Gastroesophageal sphincter (tissue), 4 donors: ENCODE measurements at regions not wholly inside any gene's neighbourhood (a gene's known extent, or its start where the extent isn't known, plus 50 kb on each side); places are given as distances from the start of the nearest gene placed in this dataset.

Experiments
- ATAC-seq: fragments of 150-250 bp; one replicate; pipeline ENCODE4 v1.9.1; 2016; ENCODE audit warnings: mild to moderate bottlenecking, moderate library complexity
- H3K27ac ChIP-seq, 4 donors: fragments of 200-600 bp; sonication (generic) in 3 of 4; 1 replicate in 3 of 4; 2 replicates in 1 of 4; pipeline ENCODE4 v1.5.1; 2016 to 2019
- H3K27me3 ChIP-seq: fragments of 200-600 bp; sonication (generic); one replicate; pipeline ENCODE4 v1.5.1; 2019
- H3K36me3 ChIP-seq, 2 donors: fragments of 200-600 bp; sonication (generic); one replicate each; pipeline ENCODE4 v1.5.1; 2019; ENCODE audit warnings: control low read depth in 1 of 2
- H3K4me1 ChIP-seq, 3 donors: fragments of 200-600 bp; sonication (generic); 1 replicate in 2 of 3; 2 replicates in 1 of 3; pipeline ENCODE4 v1.5.1; 2016 to 2019; ENCODE audit warnings: control low read depth in 2 of 3
- H3K4me3 ChIP-seq, 2 donors: fragments of 200-600 bp; sonication (generic); one replicate each; pipeline ENCODE4 v1.5.1; 2019; ENCODE audit warnings: mild to moderate bottlenecking in 1 of 2, moderate library complexity in 1 of 2
- H3K9me3 ChIP-seq, 3 donors: fragments of 200-600 bp; sonication (generic); one replicate each; pipeline ENCODE4 v1.5.1; 2017 to 2019; ENCODE audit warnings: control low read depth in 2 of 3
- EP300 ChIP-seq: sonication (generic); formaldehyde crosslinking; IDR thresholded peaks from one replicate; pipeline ENCODE4 v1.6.1; 2017; ENCODE audit warnings: antibody characterized with exemption, mild to moderate bottlenecking
- POLR2A ChIP-seq, 2 donors: fragments of 450-650 bp; IDR thresholded peaks; one replicate each; pipeline ENCODE4 v1.6.1; 2017; ENCODE audit warnings: antibody characterized with exemption in 2 of 2, mild to moderate bottlenecking in 2 of 2, moderate library complexity in 1 of 2
- POLR2AphosphoS5 ChIP-seq: sonication (generic); formaldehyde crosslinking; IDR thresholded peaks from one replicate; pipeline ENCODE4 v1.6.1; 2017; ENCODE audit warnings: antibody characterized with exemption
- WGBS, 2 donors: methylation state at CpG; one replicate each; pipeline ENCODE4 v1.1.5; 2018; ENCODE audit warnings: low coverage in 1 of 2; 5-methylcytosine and 5-hydroxymethylcytosine counted together
- TF ChIP-seq, protein P1 (sequence below), 4 experiments: fragments of 200-600 bp in 2 of 4; fragments of 450-650 bp in 2 of 4; sonication (generic) in 1 of 4; IDR thresholded peaks; one replicate each; pipeline ENCODE4 v1.5.1; 2017 to 2019; ENCODE audit warnings: antibody characterized with exemption in 4 of 4, mild to moderate bottlenecking in 2 of 4, moderate library complexity in 2 of 4

DNA sequence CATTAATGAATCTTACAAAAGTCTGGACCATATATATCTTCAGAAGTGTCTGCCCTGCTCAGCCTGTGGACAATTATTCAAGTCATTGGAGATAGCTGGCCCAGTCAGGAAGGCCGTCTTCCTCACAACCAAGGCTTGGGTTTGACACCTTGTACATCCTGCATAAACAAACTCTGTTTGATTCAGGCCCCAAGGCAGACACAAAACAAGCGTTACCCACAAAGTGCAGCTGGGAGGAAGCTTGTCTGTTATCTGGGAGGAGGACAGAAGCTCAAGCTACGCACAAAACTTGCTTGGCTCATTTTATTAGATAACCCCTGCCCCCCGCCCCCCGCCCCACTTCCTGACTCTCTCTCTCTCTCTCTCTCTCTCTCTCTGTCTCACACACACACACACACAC is 166.9 kb upstream of the WDR11 start:
- WGBS, 2 donors: 7 to 21% methylated on average over 3 to 5 of the region's 5 CpGs
- TF ChIP-seq EP300: no peak
- no peak for TF ChIP-seq POLR2AphosphoS5
- no peak for TF ChIP-seq POLR2A (IDR thresholded peaks at IDR 0.05)
- TF ChIP-seq, protein P1, sequence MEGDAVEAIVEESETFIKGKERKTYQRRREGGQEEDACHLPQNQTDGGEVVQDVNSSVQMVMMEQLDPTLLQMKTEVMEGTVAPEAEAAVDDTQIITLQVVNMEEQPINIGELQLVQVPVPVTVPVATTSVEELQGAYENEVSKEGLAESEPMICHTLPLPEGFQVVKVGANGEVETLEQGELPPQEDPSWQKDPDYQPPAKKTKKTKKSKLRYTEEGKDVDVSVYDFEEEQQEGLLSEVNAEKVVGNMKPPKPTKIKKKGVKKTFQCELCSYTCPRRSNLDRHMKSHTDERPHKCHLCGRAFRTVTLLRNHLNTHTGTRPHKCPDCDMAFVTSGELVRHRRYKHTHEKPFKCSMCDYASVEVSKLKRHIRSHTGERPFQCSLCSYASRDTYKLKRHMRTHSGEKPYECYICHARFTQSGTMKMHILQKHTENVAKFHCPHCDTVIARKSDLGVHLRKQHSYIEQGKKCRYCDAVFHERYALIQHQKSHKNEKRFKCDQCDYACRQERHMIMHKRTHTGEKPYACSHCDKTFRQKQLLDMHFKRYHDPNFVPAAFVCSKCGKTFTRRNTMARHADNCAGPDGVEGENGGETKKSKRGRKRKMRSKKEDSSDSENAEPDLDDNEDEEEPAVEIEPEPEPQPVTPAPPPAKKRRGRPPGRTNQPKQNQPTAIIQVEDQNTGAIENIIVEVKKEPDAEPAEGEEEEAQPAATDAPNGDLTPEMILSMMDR (IDR thresholded peaks at IDR 0.05): no peak
- no peak for ATAC-seq
- no peak overlapping the region for H3K27ac ChIP-seq
- no peak overlapping the region for H3K4me3 ChIP-seq
- H3K4me1 ChIP-seq: no peaks in the 10 kb centered on the region
- H3K27me3 ChIP-seq: peaks cover 8% of the 10 kb centered on the region
- H3K9me3 ChIP-seq: no peaks in the 10 kb centered on the region
- H3K36me3 ChIP-seq: no peaks in the 10 kb centered on the region

DNA sequence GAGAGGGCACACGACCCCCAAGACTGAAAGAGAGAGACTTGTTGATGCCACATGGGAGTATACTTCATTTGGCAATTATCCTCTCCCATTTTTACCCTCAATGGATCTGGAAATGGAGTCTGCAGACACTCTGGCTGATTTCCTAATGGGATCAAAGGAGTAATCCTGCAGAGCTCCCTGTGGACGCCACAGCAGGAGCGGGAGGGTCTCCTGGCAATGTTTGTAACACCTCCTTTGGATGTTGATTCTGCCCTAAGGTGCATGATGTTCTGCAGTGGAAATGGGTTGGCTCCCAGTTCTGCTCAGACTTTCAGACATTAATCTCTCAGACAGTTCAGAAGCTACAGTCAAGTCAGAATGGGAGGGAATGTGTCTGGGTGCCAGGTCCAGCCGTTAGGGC is 166.0 kb upstream of the WDR11 start:
- WGBS, 2 donors: 37 to 81% methylated on average over 3 of the region's 4 CpGs
- Histone ChIP-seq H3K9me3 (no peaks in the 10 kb centered on the region), H3K4me1 (no peaks in the 10 kb centered on the region), H3K27ac (no peak overlapping the region), H3K4me3 (no peak overlapping the region), H3K27me3 (peaks cover 8% of the 10 kb centered on the region), H3K36me3 (no peaks in the 10 kb centered on the region)
- TF ChIP-seq EP300 (no peak), POLR2AphosphoS5 (no peak), POLR2A (IDR thresholded peaks at IDR 0.05) (no peak)
- TF ChIP-seq, protein P1 (IDR thresholded peaks at IDR 0.05): no peak
- ATAC-seq: no peak

DNA sequence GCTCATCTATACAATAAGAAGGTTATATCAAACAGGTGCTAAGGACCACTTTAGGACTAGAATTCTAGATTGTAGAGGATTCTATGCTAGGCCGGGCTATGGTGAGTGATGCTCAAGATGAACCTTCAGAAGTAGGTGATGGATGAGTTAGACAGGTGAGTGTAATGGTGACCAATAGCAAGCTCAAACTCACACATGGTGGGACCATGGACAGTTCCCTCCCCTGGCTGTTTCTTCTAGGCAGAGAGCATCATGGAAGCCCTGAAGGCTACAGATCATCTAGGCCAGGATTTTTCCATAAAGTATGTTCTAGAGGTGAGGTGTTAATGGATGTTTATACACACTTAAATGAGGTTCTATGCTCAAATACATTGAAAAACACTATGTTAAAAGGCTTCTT is 162.2 kb upstream of the WDR11 start:
- TF ChIP-seq, protein P1 (IDR thresholded peaks at IDR 0.05): no peak
- no peak for TF ChIP-seq POLR2AphosphoS5
- TF ChIP-seq EP300: no peak
- no peak for TF ChIP-seq POLR2A (IDR thresholded peaks at IDR 0.05)
- H3K36me3 ChIP-seq: no peaks in the 10 kb centered on the region
- peaks cover 8% of the 10 kb centered on the region for H3K27me3 ChIP-seq
- peaks cover 0 to 7% (median 0%) of the 10 kb centered on the region in 3 donors for H3K9me3 ChIP-seq
- H3K27ac ChIP-seq: no peak overlapping the region
- 83% methylated on average over 1 of the region's 1 CpG; no CpG with 5 or more reads in 1 of the 2 donors for WGBS, 2 donors
- no peaks in the 10 kb centered on the region for H3K4me1 ChIP-seq
- no peak for ATAC-seq
- no peak overlapping the region for H3K4me3 ChIP-seq

DNA sequence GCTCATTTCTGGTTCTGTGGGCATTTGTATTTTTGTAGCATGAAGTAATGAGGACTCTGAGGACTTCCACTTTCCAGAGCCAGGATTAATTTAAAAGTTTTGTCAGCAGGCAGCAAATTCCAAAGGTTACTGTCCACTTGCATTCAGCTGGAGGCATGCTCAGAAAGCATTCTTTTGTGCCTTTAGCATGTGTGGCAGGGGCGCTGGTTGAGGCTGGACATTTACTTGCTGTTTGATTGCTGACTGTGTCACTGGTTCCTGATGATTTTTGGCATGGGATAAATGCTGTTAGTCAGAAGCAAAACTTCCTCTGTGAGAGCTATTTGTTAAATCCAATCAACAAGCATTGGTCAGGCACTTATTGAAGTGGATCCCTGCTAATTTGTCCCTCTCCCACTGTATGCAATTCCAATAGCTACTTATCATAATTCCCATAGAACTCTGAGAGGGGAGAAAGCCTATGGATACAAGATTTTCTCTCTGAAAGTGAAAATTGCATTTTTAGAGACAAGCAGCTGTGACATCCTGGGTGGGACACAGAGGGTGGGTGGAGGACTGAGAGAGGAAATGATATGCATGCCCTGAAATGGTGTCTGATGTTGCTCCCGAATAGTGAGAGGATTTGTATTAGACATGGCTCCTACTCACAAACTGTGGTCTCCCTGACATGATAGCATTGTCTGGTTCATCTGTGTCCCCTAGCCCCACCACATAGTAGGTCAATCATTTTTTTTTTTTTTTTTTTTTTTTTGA is 161.2 kb upstream of the WDR11 start:
- Histone ChIP-seq H3K4me1 (no peaks in the 10 kb centered on the region), H3K36me3 (no peaks in the 10 kb centered on the region), H3K9me3 (peaks cover 0 to 13% (median 0%) of the 10 kb centered on the region in 3 donors), H3K27ac (no peak overlapping the region), H3K27me3 (peaks cover 3% of the 10 kb centered on the region), H3K4me3 (no peak overlapping the region)
- TF ChIP-seq, protein P1 (IDR thresholded peaks at IDR 0.05): no peak
- no peak for TF ChIP-seq POLR2AphosphoS5
- no peak for TF ChIP-seq POLR2A (IDR thresholded peaks at IDR 0.05)
- TF ChIP-seq EP300: no peak
- ATAC-seq: no peak
- WGBS, 2 donors: 69 to 75% methylated on average over 1 to 2 of the region's 2 CpGs

DNA sequence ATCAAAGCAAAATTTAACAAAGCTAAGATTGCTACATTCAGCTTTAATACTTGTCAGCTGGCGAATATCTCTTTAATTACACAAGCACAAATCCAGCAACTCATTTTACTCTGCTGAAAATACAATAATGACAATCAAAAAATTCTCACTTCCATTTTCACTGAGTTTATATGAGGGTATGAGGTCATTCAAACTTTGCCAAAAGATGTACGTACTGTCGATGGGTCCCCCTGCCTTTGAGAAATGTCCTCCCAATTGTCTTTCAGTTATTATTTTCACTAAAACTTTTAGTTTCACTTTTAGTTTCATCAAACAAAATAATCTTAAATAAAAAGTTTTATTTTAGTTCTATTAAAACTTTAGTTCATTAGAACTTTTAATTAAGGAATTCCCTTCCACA is 159.5 kb upstream of the WDR11 start:
- WGBS, 2 donors: 33 to 65% methylated on average over 3 of the region's 3 CpGs
- H3K27me3 ChIP-seq: no peaks in the 10 kb centered on the region
- no peaks in the 10 kb centered on the region for H3K4me1 ChIP-seq
- H3K27ac ChIP-seq: no peak overlapping the region
- TF ChIP-seq, protein P1 (IDR thresholded peaks at IDR 0.05): no peak
- TF ChIP-seq EP300: no peak
- H3K4me3 ChIP-seq: no peak overlapping the region
- H3K9me3 ChIP-seq: peaks cover 0 to 17% (median 0%) of the 10 kb centered on the region in 3 donors
- no peak for ATAC-seq
- H3K36me3 ChIP-seq: no peaks in the 10 kb centered on the region
